ENCODE measurements at regions not wholly inside any gene's neighbourhood (a gene's known extent, or its start where the extent isn't known, plus 50 kb on each side); places are given as distances from the start of the nearest gene placed in this dataset.

DNA sequence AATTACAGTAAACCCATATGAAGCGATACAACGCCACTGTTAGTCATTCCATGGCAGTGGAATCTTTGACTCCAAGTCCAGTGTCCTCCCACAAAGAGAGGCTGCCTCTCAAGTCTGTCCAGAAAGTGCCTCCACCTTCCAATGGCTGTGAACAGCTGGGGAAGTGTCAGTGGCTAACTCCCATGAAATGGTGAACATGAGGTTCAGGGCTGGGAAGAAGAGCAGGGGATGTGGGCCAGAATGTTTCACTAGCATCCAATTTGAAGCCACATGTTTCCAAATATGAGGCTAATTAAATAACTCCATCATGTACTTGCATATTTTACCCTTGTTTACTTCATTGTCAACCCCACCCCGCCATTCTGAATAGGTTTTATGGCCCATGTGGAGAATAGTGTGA is 53.1 kb upstream of the CHST15 start:
- H3K4me1 ChIP-seq (ENCODE audit: insufficient read depth, insufficient read length), result no peaks in the 10 kb centered on the region
- no peak for DNase-seq (ENCODE audit: low read depth, low spot score)
- no peaks in the 10 kb centered on the region for H3K36me3 ChIP-seq (ENCODE audit: insufficient read depth, insufficient read length, low read length)
- no peak overlapping the region for H3K9ac ChIP-seq (ENCODE audit: insufficient read length, low read depth)
- no peaks in the 10 kb centered on the region for H3K9me3 ChIP-seq (ENCODE audit: insufficient read depth, low read length)
- no peak overlapping the region for H3K4me3 ChIP-seq (ENCODE audit: insufficient read length, low read depth)
- TF ChIP-seq SUZ12 (IDR thresholded peaks at IDR 0.05; ENCODE audit: extremely low read depth, insufficient read depth, insufficient read length), result no peak
- no peak for TF ChIP-seq ZNF274 (IDR thresholded peaks at IDR 0.05; ENCODE audit: low read depth, low read length)
- no peak for TF ChIP-seq YY1 (IDR thresholded peaks at IDR 0.05; ENCODE audit: insufficient read depth, insufficient read length)
- H3K27me3 ChIP-seq (ENCODE audit: insufficient read depth, insufficient read length), result no peaks in the 10 kb centered on the region

DNA sequence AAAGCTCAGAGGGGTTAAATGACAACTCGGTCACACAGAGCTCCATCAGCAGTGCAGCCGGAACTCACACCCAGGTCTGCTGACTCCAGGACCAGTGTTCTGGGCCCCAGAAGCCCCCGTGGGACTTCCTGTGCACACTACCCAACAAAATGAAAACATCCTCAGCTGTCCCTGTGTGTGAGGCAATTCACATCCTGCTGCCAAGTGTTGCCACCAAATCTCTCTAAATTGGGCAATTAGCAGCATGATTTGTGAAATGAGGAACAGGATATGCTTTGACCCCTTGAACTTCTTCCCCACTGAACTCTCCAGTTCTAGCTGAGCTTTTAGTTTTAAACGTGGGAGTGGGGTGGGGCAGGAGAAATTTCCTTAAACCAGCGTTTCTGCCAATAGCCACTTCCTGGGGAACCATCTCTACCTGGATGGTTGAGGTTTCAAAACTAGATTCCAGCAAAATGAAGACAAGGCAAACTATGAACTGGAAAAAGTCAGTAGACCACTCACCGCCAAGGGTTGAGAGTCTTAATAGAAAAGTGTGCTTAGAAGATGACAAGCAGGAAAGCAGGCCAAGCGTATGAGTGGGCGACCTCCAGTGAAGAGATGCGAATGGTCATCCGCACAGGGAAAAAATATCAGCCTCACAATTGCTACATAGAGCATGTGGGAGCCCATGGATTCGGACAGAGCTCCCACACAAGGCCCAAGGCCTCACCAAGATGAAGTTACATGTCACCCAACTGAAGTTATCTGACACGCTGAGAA is 51.9 kb upstream of the CHST15 start:
- no peak for DNase-seq (ENCODE audit: low read depth, low spot score)
- TF ChIP-seq SUZ12 (IDR thresholded peaks at IDR 0.05; ENCODE audit: extremely low read depth, insufficient read depth, insufficient read length) (no peak), YY1 (IDR thresholded peaks at IDR 0.05; ENCODE audit: insufficient read depth, insufficient read length) (no peak), ZNF274 (IDR thresholded peaks at IDR 0.05; ENCODE audit: low read depth, low read length) (no peak)
- H3K36me3 ChIP-seq (ENCODE audit: insufficient read depth, insufficient read length, low read length), result no peaks in the 10 kb centered on the region
- no peak overlapping the region for H3K9ac ChIP-seq (ENCODE audit: insufficient read length, low read depth)
- H3K4me1 ChIP-seq (ENCODE audit: insufficient read depth, insufficient read length), result no peaks in the 10 kb centered on the region
- H3K27me3 ChIP-seq (ENCODE audit: insufficient read depth, insufficient read length), result no peaks in the 10 kb centered on the region
- H3K4me3 ChIP-seq (ENCODE audit: insufficient read length, low read depth), result no peak overlapping the region
- H3K9me3 ChIP-seq (ENCODE audit: insufficient read depth, low read length), result no peaks in the 10 kb centered on the region

DNA sequence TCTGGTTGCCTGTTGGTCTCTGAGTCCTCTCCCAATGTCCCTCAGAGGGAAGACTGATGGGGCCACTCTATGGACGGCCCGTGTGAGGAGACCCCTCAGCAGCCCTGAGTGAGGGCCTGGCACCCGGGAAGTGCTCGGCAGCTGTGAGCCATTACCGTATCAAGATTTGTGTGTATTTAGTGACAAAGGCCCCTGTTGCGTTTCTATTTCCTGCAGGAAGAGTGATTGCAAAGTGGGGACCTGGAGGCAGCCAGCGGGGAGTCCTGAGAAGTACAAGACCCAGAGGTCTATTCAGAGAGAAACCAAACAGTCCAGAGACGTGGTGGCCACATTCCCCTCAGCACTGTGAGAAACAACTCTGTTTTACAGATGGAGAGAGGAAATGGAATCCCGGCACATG is 51.1 kb upstream of the CHST15 start:
- Histone ChIP-seq H3K9ac (ENCODE audit: insufficient read length, low read depth) (no peak overlapping the region), H3K4me3 (ENCODE audit: insufficient read length, low read depth) (no peak overlapping the region), H3K36me3 (ENCODE audit: insufficient read depth, insufficient read length, low read length) (no peaks in the 10 kb centered on the region), H3K27me3 (ENCODE audit: insufficient read depth, insufficient read length) (no peaks in the 10 kb centered on the region), H3K9me3 (ENCODE audit: insufficient read depth, low read length) (no peaks in the 10 kb centered on the region), H3K4me1 (ENCODE audit: insufficient read depth, insufficient read length) (no peaks in the 10 kb centered on the region)
- DNase-seq (ENCODE audit: low read depth, low spot score), result no peak
- no peak for TF ChIP-seq ZNF274 (IDR thresholded peaks at IDR 0.05; ENCODE audit: low read depth, low read length)
- no peak for TF ChIP-seq SUZ12 (IDR thresholded peaks at IDR 0.05; ENCODE audit: extremely low read depth, insufficient read depth, insufficient read length)
- TF ChIP-seq YY1 (IDR thresholded peaks at IDR 0.05; ENCODE audit: insufficient read depth, insufficient read length), result no peak

DNA sequence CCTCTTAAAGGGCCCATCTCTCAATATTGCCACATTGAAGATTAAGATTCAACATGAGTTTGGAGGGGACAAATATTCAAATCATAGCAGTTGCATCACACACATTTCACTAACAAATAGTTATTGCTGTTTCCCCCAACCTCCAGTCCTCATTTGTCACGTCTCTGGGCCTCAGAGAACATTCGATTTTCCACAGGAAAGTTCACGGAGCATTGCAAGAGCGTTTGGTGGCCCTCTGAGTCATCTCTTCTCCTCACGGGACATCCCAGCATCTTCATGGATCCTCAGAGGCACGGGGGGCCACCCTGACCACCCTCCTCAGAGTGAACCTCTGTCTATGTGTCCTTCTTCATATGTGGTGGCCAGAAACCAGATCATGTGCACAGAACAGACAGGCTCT is 50.3 kb upstream of the CHST15 start:
- DNase-seq (ENCODE audit: low read depth, low spot score), result no peak
- no peak overlapping the region for H3K4me3 ChIP-seq (ENCODE audit: insufficient read length, low read depth)

More for the DNA sequence above, 50.3 kb upstream of the CHST15 start:
- Histone ChIP-seq H3K36me3 (ENCODE audit: insufficient read depth, insufficient read length, low read length) (no peaks in the 10 kb centered on the region), H3K4me1 (ENCODE audit: insufficient read depth, insufficient read length) (no peaks in the 10 kb centered on the region), H3K9me3 (ENCODE audit: insufficient read depth, low read length) (no peaks in the 10 kb centered on the region), H3K9ac (ENCODE audit: insufficient read length, low read depth) (no peak overlapping the region), H3K27me3 (ENCODE audit: insufficient read depth, insufficient read length) (no peaks in the 10 kb centered on the region)
- no peak for TF ChIP-seq ZNF274 (IDR thresholded peaks at IDR 0.05; ENCODE audit: low read depth, low read length)
- no peak for TF ChIP-seq SUZ12 (IDR thresholded peaks at IDR 0.05; ENCODE audit: extremely low read depth, insufficient read depth, insufficient read length)
- no peak for TF ChIP-seq YY1 (IDR thresholded peaks at IDR 0.05; ENCODE audit: insufficient read depth, insufficient read length)

Data from NT2/D1 (cell line).